ENCODE measurements at regions not wholly inside any gene's neighbourhood (a gene's known extent, or its start where the extent isn't known, plus 50 kb on each side); places are given as distances from the start of the nearest gene placed in this dataset.

DNA sequence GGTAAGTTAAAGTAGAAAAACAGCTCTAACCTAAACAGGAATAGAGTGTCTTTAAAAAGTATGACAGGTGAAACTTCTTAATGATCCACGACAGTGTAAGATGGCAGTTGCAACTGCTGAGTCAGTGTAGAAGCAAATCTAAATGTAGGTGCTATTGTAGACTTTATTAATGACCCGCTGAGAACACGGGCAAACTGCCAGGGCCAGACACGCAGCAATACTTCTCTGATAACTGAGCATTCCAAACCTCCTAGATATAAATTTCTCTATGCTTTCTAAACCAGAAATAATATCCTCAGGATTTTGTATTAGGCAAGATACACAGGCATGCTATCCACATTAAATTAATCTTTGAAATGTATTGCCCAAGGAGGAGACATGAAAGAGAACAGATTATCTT, 1076.4 kb downstream of the HACE1 start:
- DNase-seq (ENCODE audit: low spot score), result no peak
- TF ChIP-seq, protein P1, sequence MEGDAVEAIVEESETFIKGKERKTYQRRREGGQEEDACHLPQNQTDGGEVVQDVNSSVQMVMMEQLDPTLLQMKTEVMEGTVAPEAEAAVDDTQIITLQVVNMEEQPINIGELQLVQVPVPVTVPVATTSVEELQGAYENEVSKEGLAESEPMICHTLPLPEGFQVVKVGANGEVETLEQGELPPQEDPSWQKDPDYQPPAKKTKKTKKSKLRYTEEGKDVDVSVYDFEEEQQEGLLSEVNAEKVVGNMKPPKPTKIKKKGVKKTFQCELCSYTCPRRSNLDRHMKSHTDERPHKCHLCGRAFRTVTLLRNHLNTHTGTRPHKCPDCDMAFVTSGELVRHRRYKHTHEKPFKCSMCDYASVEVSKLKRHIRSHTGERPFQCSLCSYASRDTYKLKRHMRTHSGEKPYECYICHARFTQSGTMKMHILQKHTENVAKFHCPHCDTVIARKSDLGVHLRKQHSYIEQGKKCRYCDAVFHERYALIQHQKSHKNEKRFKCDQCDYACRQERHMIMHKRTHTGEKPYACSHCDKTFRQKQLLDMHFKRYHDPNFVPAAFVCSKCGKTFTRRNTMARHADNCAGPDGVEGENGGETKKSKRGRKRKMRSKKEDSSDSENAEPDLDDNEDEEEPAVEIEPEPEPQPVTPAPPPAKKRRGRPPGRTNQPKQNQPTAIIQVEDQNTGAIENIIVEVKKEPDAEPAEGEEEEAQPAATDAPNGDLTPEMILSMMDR (IDR thresholded peaks at IDR 0.05), result no peak
- Histone ChIP-seq H3K27ac (no peak overlapping the region), H3K4me3 (no peak overlapping the region)

DNA sequence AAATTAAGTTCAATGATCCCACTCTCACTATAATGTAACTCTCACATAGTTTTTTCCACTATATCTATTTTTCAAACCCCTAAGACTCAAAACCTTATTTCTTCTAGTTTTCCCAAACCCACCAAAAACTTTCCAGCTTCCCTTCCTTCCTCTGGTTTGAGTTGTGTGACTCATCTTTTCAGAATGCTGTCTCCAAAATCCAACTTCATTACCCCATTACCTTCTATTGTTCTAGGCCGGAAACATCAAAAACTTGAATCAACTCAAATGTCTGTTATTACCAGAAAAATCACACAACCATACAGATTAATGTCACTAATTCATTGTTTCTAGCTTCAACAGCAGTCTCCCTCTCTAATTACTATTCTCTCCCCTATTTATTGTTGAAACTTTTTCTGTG, 1090.3 kb downstream of the HACE1 start:
- TF ChIP-seq, protein P1 (IDR thresholded peaks at IDR 0.05), result no peak
- DNase-seq (ENCODE audit: low spot score), result no peak

DNA sequence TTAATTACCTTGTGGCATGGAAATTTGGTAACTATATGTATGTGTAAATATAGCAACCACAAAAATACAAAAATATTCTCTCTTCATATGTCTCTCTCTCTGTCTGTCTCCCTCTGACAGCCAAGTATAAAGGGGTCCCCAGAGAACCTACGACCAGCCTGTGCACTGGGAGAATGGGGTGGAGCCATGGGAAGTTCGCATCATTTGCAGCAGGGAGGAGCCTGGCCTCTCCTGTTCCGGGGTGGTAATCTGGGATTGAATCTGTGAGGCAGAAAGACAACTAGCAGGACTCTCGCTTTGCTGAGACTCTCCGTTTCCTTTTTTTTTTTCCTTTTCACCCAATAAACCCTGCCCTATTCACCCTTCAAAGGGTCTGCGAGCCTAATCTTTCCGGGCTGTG, 1109.1 kb downstream of the HACE1 start:
- TF ChIP-seq, protein P1 (IDR thresholded peaks at IDR 0.05), result no peak
- H3K4me3 ChIP-seq, result no peak overlapping the region
- DNase-seq (ENCODE audit: low spot score), result no peak
- H3K27ac ChIP-seq, result no peak overlapping the region

More for the DNA sequence above, 1090.3 kb downstream of the HACE1 start:
- H3K4me3 ChIP-seq, result no peak overlapping the region
- H3K27ac ChIP-seq, result no peak overlapping the region

DNA sequence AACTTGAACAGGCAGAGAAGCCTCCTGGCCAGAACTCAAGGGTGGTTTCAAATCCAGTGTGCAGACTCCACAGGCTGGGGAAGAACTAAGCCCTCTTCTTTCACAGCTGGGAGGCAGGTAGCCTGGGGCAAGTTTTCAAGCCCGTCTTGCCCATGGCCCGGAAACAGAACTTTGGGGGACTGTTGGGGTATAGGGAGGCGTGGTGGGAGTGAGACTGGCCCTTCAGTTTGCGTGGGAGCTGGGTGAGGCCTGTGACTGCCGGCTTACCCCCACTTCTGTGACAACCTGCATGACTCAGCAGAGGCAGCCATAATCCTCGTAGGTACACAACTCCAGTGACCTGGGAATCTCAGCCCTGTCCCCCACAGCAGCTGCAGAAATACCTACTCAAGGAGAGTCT, 1125.7 kb downstream of the HACE1 start:
- Histone ChIP-seq H3K4me3 (no peak overlapping the region), H3K27ac (no peak overlapping the region)
- DNase-seq (ENCODE audit: low spot score), result no peak
- TF ChIP-seq, protein P1 (IDR thresholded peaks at IDR 0.05), result no peak

DNA sequence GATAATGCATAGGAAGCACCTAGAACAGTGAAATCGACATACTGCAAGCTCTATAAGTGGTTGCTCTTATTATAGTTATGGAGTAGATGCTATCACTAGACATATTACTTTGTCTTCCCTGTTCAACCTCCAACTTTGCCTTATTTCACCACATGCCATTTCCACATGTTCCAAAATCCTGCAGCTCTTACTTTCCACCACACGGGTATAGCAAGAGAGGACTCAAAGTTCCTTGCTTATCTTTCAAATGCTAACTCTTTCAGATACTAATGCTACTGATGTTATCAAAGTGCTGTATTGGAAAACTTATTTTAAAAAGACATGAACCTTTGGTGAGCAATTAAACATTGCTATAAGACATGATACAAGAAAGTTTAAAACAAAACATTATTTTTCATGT, 1130.1 kb downstream of the HACE1 start:
- H3K4me3 ChIP-seq, result no peak overlapping the region
- DNase-seq (ENCODE audit: low spot score), result no peak
- H3K27ac ChIP-seq, result no peak overlapping the region
- TF ChIP-seq, protein P1 (IDR thresholded peaks at IDR 0.05), result no peak

DNA sequence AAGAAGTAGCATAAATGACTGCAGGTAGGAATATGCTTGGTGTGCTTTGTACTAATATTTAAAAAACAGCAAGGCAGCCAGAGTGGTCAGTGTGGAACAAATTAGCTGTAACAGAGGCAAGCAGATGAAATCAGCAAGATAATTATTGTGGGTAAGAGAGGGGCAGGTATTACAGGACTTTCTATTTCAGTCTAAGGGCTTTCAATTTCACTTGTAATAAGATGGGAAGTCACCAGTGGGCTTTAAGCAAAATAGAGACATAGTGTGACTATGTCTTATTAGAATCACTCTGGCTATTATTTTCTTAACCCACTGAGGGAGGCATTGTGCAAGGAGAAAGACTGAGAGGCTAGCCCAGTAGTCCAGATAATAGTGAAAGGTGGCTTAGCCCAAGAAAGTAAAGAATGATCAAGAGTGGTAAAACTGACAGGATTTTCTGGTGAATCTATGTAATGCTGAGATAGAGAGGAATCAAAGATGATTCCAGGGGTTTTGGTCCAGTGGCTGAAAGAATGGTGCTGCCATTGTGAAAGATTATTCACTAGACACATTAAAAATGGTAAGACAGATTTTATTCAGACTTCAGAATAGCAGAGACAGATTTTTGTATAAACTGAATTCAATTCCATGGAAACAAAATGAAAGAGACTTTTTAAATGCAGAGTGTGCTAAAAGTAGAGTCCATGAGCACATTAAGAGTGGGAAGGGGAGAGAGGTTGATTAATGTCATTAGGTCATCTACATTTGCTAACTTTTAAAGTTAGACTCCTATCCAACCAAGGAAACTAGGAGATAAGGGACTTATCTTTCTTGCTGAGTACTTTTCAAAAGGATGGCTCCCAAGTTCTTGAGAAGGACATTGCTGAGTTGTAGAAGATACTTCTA, 1136.0 kb downstream of the HACE1 start:
- TF ChIP-seq, protein P1 (IDR thresholded peaks at IDR 0.05), result no peak
- H3K27ac ChIP-seq, result no peak overlapping the region
- DNase-seq (ENCODE audit: low spot score), result no peak
- no peak overlapping the region for H3K4me3 ChIP-seq

DNA sequence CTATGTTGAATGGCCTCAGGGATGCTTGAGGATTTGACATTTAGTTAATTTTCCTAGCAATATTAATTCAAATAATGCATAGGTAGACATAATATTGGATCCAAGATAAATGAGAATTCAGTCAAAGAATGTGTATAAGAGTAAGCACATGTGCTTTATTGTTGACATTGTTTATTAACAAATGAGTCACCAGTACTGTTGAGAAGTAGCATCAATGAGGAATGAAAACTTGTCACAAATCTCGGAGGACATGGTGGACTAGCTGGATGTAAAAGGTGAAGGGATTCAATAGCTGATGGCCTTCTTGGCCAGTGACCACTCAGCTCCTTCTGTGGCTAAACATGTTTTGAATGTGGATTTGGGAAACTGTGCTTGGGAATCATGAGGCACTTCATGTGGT, 1137.0 kb downstream of the HACE1 start:
- H3K27ac ChIP-seq, result no peak overlapping the region
- TF ChIP-seq, protein P1 (IDR thresholded peaks at IDR 0.05), result no peak
- no peak overlapping the region for H3K4me3 ChIP-seq
- DNase-seq (ENCODE audit: low spot score), result no peak
